ENCODE measurements at regions not wholly inside any gene's neighbourhood (a gene's known extent, or its start where the extent isn't known, plus 50 kb on each side); places are given as distances from the start of the nearest gene placed in this dataset.
"Not testable (repeated sequence)": the region's sequence is repeated elsewhere in the genome, so short reads cannot be mapped to it uniquely, and the experiment has no call there.

- DNase-seq: no peak
Measured at GRCh38 chr4:183816077-183816476, 89.0 kb upstream of the STOX2 start.

DNA sequence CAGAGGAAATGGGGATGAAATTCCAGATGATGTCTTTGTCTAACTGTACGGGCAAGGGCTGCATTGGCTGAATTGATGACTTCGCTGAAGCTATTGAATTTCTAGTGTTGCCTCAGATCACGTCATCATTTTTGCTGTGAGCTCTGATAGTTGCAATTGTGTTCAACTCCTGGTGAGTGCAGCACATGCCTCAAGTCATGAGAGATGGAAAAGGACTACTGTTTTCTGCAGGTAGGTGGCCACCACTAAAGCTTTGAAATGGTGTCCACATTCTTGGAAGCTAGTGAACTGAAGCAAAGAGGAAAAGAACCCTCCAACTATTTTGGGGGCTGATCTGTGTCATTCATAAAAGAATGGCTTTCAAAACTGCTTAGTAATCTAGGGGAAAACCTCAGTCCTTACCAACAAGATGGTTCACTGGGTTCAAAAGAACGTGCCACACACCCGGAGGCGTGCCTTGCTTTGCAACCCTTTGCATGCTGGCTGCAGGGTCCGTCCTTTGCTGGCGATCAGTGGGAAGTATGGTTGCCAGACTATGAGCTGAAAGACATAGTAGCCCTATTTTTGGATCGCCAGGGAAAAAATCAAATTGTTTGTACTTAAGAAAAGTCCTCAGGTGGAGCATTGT lies 88.1 kb upstream of the STOX2 start:
- no peak for DNase-seq

DNA sequence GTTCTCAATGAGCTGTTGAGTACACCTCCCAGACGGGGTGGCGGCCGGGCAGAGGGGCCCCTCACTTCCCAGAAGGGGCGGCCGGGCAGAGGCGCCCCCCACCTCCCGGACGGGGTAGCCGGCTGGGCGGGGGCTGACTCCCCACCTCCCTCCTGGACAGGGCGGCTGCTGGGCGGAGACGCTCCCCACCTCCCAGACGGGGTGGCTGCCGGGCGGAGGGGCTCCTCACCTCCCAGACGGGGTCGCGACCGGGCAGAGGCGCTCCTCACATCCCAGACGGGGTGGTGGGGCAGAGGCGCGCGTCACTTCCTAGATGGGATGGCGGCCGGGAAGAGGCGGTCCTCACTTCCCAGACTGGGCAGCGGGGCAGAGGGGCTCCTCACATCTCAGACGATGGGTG lies 86.5 kb upstream of the STOX2 start:
- not testable (repeated sequence) for DNase-seq

DNA sequence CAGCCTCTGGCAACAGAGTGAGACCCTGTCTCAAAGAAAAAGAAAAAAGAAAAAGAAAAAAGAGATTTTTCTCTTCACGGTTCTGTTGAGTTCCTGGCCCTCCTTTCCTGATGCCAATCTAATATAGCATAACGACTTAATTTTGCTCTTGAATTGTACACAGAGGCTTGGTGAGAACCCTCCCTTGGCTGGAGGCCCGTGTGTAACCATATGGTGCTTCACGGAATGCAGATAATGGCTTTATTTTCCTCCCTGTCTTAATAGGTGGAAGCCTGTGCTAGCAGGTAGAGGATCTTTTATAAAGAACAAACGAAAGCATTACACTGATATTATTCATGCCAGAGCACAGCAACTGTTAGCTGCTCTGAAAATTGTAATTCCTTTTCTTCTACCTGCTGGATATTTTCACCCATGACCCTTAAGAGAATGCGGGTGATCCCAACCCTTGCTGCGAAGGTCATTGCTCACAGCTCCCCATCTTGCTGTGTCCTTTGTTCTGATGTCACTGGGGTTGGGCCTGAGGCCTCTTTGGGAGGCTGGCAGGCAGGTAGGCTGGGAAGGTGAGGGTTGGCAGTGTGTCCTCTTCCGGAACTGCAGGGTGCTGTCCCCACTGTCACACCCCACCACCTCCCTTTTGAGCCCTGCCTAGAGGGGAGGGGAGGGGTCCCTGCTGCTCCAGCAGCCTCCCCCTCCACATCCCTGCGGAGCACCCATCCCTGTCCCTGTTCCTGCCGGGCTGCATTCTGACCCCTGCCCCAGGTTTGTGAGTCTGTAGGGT lies 83.8 kb upstream of the STOX2 start:
- no peak for DNase-seq

- no peak for DNase-seq
Measured at GRCh38 chr4:183823434-183823833, 81.7 kb upstream of the STOX2 start.

GRCh38 chr4:183825346-183825745 lies 79.8 kb upstream of the STOX2 start:
- no peak for DNase-seq

DNA sequence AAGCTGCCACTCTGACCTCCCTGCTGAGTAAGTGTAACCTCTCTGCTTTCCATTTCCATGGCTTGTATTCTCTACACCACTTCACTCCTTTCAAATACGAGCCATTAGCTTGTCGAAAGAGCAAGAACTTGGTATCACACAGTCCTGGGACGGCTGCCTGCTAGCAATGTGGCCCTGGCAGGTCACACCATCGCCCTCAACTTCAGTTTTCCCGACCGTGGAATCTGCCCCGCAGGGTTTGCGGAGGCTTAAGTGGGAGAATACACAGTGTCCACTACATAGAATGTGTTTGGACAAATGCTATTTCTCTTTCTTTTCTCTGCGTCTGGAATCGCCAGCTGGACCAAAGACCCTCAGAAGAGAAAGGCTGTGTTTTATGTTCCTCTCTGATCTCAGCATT lies 78.6 kb upstream of the STOX2 start:
- no peak for DNase-seq

DNA sequence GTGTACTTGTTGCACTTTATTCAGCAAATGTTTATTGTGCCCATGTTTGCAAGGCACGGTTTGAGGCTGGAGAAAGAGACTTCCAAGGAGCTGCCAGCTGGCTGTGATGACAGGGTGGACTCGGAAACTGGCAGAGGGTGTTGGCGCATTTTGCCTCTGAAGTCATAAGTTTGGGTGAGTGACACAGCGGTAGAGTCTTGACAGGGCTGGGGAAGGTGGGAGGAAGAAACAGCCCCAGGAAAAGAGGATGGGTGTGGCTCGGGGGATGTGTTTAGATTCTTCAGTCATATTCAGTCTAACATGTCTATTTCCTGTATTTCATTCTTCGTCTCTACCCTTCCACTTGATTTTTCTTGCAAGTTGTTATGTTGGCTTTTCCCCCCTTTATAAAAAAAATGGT lies 77.0 kb upstream of the STOX2 start:
- DNase-seq: no peak

- no peak for DNase-seq
Measured at GRCh38 chr4:183828839-183829238, 76.3 kb upstream of the STOX2 start.

- no peak for DNase-seq
Measured at GRCh38 chr4:183830438-183830985, 74.6 kb upstream of the STOX2 start.

DNA sequence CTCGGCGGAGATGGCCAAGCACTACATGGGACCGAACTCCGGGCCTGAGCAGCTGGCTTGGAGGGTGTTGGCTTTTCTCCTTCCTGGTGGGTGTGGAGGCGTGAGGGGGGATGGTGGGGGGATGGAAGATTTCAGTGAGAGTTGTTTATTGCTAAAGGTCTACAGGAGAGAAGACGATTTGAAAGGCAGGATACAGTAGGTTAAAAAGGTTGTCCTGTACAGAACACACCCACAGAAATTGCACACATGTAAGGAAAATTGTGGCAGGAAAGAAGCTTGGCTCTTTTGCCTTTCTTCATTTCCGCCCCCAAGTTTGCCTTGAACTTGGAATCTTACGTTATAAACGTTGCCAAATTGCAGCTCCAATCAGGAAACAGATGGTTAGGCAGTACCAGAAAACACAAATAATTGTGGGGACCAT lies 74.1 kb upstream of the STOX2 start:
- DNase-seq: no peak

DNA sequence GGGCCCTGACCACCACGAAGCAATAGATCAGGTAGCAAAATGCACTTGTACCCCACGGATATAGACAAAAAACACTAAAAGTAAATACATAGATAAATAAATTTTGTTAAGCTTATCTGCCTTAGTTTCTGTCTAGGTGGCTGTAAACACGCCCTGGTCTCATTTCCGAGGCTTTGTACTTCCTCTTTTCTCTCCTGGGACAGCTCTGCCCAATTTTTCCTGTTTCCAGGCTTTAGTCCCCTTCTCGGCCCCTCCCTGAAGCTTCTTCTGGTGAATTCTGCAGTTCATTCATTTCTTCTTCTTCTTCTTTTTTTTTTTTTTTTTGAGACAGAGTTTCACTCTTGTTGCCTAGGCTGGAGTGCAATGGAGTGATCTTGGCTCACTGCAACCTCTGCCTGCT lies 73.4 kb upstream of the STOX2 start:
- no peak for DNase-seq

GRCh38 chr4:183832776-183833450 lies 72.2 kb upstream of the STOX2 start:
- DNase-seq: no peak

- DNase-seq: peak; percentile 50
Measured at GRCh38 chr4:183834252-183834651, 70.9 kb upstream of the STOX2 start.

GRCh38 chr4:183837222-183837621 lies 67.9 kb upstream of the STOX2 start:
- no peak for DNase-seq

GRCh38 chr4:183838987-183839712 lies 66.0 kb upstream of the STOX2 start:
- DNase-seq: no peak

DNA sequence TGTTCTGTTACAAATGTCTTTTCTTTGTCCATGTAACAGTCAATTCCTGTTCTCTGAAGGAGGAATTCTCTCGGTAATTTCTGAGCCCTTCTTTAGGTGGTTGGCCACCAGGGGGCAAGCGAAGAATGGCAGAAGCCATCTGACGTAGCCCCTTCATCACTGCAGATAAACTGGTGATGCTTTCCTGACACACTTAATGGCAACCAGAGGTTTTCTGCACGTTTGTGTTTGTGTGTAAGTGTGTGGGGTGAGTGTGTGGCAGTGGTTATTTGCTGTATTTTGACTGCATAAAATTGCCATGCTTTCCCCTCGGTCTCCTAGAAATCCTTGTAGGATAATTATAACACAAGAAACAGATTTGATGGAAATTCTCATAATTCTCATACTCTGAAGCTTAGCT lies 64.8 kb upstream of the STOX2 start:
- DNase-seq: peak; percentile 59

- DNase-seq: no peak
Measured at GRCh38 chr4:183841001-183841400, 64.1 kb upstream of the STOX2 start.

DNA sequence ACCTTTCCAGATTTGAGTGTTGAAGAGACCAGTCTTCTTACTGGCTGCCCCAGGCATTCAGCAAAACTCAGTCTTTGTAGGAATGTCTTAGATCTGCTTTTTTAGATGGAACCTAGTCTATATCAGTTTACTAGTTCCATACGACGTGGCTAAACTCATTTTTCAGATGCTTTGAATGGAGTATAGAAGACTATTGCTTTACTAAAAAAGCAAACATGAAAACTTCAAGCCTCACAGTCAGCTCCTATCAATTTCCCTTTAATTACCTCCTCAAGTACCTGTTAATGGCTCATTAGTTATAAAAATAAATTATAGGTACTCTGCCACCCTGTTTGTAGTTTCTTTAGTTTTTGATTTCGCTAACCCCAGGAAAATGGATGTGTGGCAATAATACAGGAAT lies 63.0 kb upstream of the STOX2 start:
- no peak for DNase-seq

DNA sequence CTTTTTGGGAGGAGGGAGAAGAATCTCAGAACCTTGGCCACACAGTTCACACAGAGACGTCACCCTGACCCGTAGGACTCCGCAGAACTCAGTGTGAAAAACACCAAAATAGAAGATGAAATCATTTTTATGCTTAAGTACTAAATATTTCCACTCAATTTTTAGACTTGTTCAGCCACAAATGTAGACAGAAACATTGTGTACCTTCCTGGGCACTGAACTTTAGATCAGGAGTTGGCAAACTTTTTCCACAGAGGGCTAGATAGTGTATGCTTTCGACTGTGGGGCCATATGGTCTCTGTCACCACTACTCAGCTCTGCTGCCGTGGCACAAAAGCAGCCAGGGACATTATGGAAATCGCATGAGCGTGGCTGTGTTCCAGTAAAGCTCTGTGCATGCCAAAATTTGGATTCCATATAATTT lies 61.8 kb upstream of the STOX2 start:
- no peak for DNase-seq

DNA sequence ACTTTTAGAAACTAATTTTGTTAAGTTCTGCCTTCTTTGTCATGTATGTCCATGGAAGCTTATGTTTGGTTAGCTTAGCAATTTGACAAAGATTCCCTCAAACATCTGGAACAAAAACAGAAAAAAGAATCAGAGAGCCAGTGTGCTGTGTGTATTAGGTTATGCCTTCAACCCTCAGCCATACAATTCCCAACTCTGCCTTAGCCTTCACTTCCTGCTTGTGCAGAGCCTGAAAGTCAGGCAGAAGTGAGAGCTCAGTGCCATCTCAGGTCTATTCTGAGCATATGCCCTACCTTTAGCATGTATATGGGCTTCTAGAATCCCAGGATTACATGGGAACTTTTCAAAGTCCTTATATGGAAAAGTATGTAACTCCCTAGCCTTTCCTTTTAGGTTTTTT lies 58.2 kb upstream of the STOX2 start:
- DNase-seq: no peak

DNA sequence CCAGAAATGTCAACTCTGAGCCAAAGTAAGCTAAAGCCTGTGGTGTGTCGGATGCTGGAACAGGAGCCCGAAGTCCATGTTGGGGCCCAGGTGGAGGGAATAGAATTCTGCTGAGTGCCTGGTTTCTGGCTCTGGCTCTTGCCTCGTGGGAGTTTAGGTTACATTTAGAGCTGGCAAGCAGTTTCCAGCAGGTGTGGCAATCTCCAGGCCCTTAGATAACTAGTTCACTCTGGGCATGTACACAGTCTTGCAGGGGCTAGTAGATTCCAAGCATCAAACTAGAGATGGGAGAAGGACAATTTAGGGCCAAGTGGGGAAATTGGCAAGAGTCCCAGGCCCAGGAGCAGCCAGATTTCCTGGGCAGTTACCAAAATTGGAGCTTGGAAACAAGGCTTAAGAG lies 56.3 kb upstream of the STOX2 start:
- DNase-seq: no peak
